ENCODE measurements at regions not wholly inside any gene's neighbourhood (a gene's known extent, or its start where the extent isn't known, plus 50 kb on each side); places are given as distances from the start of the nearest gene placed in this dataset.

DNA sequence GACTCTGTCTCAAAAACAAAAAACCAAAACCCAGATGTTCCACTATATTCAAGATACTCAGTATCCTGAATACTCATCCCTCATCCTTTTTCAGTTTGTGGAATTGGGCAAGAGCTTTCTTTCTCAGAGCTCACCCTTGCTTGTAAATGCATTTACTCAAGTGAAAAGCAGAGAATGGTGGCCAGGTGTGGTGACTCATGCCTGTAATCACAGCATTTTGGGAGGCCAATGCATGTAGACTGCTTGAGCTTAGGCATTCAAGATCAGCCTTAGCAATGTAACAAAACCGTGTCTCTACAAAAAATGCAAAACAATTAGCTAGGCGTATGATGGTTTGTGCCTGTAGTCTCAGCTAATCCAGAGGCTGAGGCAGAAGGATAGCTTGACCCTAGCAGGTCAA, 553.2 kb upstream of the AMELY start:
- TF ChIP-seq, protein P1, sequence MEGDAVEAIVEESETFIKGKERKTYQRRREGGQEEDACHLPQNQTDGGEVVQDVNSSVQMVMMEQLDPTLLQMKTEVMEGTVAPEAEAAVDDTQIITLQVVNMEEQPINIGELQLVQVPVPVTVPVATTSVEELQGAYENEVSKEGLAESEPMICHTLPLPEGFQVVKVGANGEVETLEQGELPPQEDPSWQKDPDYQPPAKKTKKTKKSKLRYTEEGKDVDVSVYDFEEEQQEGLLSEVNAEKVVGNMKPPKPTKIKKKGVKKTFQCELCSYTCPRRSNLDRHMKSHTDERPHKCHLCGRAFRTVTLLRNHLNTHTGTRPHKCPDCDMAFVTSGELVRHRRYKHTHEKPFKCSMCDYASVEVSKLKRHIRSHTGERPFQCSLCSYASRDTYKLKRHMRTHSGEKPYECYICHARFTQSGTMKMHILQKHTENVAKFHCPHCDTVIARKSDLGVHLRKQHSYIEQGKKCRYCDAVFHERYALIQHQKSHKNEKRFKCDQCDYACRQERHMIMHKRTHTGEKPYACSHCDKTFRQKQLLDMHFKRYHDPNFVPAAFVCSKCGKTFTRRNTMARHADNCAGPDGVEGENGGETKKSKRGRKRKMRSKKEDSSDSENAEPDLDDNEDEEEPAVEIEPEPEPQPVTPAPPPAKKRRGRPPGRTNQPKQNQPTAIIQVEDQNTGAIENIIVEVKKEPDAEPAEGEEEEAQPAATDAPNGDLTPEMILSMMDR (IDR thresholded peaks at IDR 0.05; ENCODE audit: borderline replicate concordance, extremely low read depth, insufficient read depth) = no peak
- no peaks in the 10 kb centered on the region for H3K36me3 ChIP-seq (ENCODE audit: control insufficient read depth in 2 of 3, insufficient read depth in 3 of 3, low read length in 3 of 3)
- no peaks in the 10 kb centered on the region for H3K27me3 ChIP-seq (ENCODE audit: control insufficient read depth, insufficient read depth, low read length)
- H3K9me3 ChIP-seq (ENCODE audit: control insufficient read depth in 2 of 3, insufficient read depth in 1 of 3, low read length in 3 of 3) = no peaks in the 10 kb centered on the region
- no peaks in the 10 kb centered on the region for H3K4me1 ChIP-seq (ENCODE audit: control insufficient read depth in 2 of 3, insufficient read depth in 2 of 3, low read depth in 1 of 3, low read length in 3 of 3)
- no peak overlapping the region for H3K9ac ChIP-seq (ENCODE audit: low read length in 3 of 3)
- H3K4me3 ChIP-seq (ENCODE audit: low read length in 3 of 3) = no peak overlapping the region
- FAIRE-seq (no peak), DNase-seq (no peak)
- H3K27ac ChIP-seq (ENCODE audit: low read depth in 2 of 2, low read length in 2 of 2) = no peak overlapping the region
- intact Hi-C loops (cut with DNase I) = no loop called here

DNA sequence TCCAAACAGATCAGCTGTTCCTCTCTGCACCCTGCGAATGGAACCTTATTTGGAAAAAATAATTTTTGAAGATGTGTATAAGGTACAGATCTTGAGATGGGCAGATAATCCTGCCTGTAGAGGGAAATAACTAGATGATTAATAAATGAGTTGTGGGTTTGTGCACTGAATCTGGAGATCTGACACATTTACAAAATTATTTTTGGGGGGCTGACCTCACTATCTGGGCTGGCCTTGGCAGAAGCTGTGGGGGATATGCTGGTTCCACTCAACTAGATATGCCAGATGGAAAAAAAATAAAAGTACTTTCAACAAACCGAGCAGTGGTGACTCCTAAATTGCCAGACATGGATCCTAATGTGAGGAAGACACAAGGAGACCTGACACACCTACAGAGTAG, 552.2 kb upstream of the AMELY start:
- Histone ChIP-seq H3K27me3 (ENCODE audit: control insufficient read depth, insufficient read depth, low read length) (no peaks in the 10 kb centered on the region), H3K4me3 (ENCODE audit: low read length in 3 of 3) (no peak overlapping the region), H3K9ac (ENCODE audit: low read length in 3 of 3) (no peak overlapping the region), H3K27ac (ENCODE audit: low read depth in 2 of 2, low read length in 2 of 2) (no peak overlapping the region), H3K4me1 (ENCODE audit: control insufficient read depth in 2 of 3, insufficient read depth in 2 of 3, low read depth in 1 of 3, low read length in 3 of 3) (no peaks in the 10 kb centered on the region), H3K9me3 (ENCODE audit: control insufficient read depth in 2 of 3, insufficient read depth in 1 of 3, low read length in 3 of 3) (no peaks in the 10 kb centered on the region), H3K36me3 (ENCODE audit: control insufficient read depth in 2 of 3, insufficient read depth in 3 of 3, low read length in 3 of 3) (no peaks in the 10 kb centered on the region)
- TF ChIP-seq, protein P1 (IDR thresholded peaks at IDR 0.05; ENCODE audit: borderline replicate concordance, extremely low read depth, insufficient read depth) = no peak
- intact Hi-C loops (cut with DNase I) = no loop called here
- FAIRE-seq (no peak), DNase-seq (no peak)

DNA sequence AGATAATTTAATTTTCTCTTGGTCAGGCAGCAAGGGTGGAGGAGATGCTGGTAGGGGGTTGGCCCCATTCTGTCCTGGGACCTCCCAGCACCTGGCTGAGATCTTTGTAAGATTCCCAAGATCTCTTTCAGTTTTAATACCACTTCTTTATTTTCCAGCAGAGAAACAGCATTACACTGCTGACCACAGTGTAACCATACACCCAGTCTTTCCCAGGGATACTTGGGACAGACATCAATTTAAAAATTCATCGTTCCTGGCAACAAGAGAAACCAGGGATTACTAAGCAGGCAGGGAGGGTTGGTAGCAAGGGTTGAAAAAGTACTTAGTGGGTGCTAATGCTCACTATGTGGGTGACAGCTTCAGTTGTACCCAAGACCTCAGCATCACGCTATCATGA, 551.6 kb upstream of the AMELY start:
- Histone ChIP-seq H3K4me1 (ENCODE audit: control insufficient read depth in 2 of 3, insufficient read depth in 2 of 3, low read depth in 1 of 3, low read length in 3 of 3) (no peaks in the 10 kb centered on the region), H3K36me3 (ENCODE audit: control insufficient read depth in 2 of 3, insufficient read depth in 3 of 3, low read length in 3 of 3) (no peaks in the 10 kb centered on the region), H3K9ac (ENCODE audit: low read length in 3 of 3) (no peak overlapping the region), H3K9me3 (ENCODE audit: control insufficient read depth in 2 of 3, insufficient read depth in 1 of 3, low read length in 3 of 3) (no peaks in the 10 kb centered on the region), H3K27ac (ENCODE audit: low read depth in 2 of 2, low read length in 2 of 2) (no peak overlapping the region), H3K27me3 (ENCODE audit: control insufficient read depth, insufficient read depth, low read length) (no peaks in the 10 kb centered on the region), H3K4me3 (ENCODE audit: low read length in 3 of 3) (no peak overlapping the region)
- TF ChIP-seq, protein P1 (IDR thresholded peaks at IDR 0.05; ENCODE audit: borderline replicate concordance, extremely low read depth, insufficient read depth) = no peak
- DNase-seq (no peak), FAIRE-seq (no peak)
- intact Hi-C loops (cut with DNase I) = no loop called here

DNA sequence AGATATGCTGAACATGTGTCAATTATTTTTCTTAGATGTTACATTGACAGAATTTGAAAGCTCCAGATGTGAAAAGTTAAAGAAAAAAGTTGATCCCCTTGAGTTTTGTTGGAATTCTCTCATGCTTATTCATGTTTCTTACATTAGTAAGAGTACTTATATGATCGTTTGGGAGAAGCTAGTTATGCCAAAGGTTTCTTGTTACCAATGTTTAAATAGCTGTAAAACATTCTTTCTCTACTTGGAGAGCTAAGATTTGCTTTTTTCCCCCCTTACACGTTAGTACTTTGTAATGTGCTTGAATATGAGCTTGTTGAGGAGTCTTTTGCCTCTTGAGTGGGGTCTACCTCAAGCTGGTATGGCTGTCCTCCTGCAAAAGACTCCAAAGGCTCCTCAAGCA, 551.1 kb upstream of the AMELY start:
- Histone ChIP-seq H3K27me3 (ENCODE audit: control insufficient read depth, insufficient read depth, low read length) (no peaks in the 10 kb centered on the region), H3K4me1 (ENCODE audit: control insufficient read depth in 2 of 3, insufficient read depth in 2 of 3, low read depth in 1 of 3, low read length in 3 of 3) (no peaks in the 10 kb centered on the region), H3K36me3 (ENCODE audit: control insufficient read depth in 2 of 3, insufficient read depth in 3 of 3, low read length in 3 of 3) (no peaks in the 10 kb centered on the region), H3K4me3 (ENCODE audit: low read length in 3 of 3) (no peak overlapping the region), H3K9ac (ENCODE audit: low read length in 3 of 3) (no peak overlapping the region), H3K27ac (ENCODE audit: low read depth in 2 of 2, low read length in 2 of 2) (no peak overlapping the region), H3K9me3 (ENCODE audit: control insufficient read depth in 2 of 3, insufficient read depth in 1 of 3, low read length in 3 of 3) (no peaks in the 10 kb centered on the region)
- intact Hi-C loops (cut with DNase I) = no loop called here
- TF ChIP-seq, protein P1 (IDR thresholded peaks at IDR 0.05; ENCODE audit: borderline replicate concordance, extremely low read depth, insufficient read depth) = no peak
- DNase-seq (no peak), FAIRE-seq (no peak)

Measured in kidney (tissue), 13 donors.